Neural progenitor cell (in vitro differentiated cells): ENCODE measurements at regions not wholly inside any gene's neighbourhood (a gene's known extent, or its start where the extent isn't known, plus 50 kb on each side); places are given as distances from the start of the nearest gene placed in this dataset.

ENCODE experiments used
- DNase-seq: peaks from one replicate; pipeline ENCODE4 v3.0.0-alpha.2; 2016; ENCODE audit warnings: low spot score
- H2AFZ ChIP-seq: fragments of 200-600 bp; sonication (generic); replicated peaks from 2 replicates; pipeline ENCODE4 v1.6.1; 2016; ENCODE audit warnings: antibody characterized with exemption
- H3F3A ChIP-seq: fragments of 200-600 bp; sonication (generic); 2 replicates; pipeline ENCODE4 v1.6.1; 2016; ENCODE audit warnings: antibody characterized with exemption, low read depth
- H3K27ac ChIP-seq: fragments of 200-600 bp; sonication (generic); 2 replicates; pipeline ENCODE4 v1.5.1; 2016; ENCODE audit warnings: mild to moderate bottlenecking
- H3K27me3 ChIP-seq: fragments of 200-600 bp; sonication (generic); 2 replicates; pipeline ENCODE4 v1.6.1; 2016; ENCODE audit warnings: mild to moderate bottlenecking, moderate library complexity
- H3K36me3 ChIP-seq: fragments of 200-600 bp; sonication (generic); 2 replicates; pipeline ENCODE4 v1.5.1; 2016
- H3K4me1 ChIP-seq: fragments of 200-600 bp; sonication (generic); 2 replicates; pipeline ENCODE4 v1.6.1; 2016; ENCODE audit warnings: mixed run types
- H3K4me2 ChIP-seq: fragments of 200-600 bp; sonication (generic); 2 replicates; pipeline ENCODE4 v1.6.1; 2016
- H3K4me3 ChIP-seq: fragments of 200-600 bp; sonication (generic); 2 replicates; pipeline ENCODE4 v1.5.1; 2016
- H3K79me2 ChIP-seq: fragments of 200-600 bp; sonication (generic); 2 replicates; pipeline ENCODE4 v1.6.1; 2016; ENCODE audit warnings: low read depth
- H3K9ac ChIP-seq: fragments of 200-600 bp; sonication (generic); 2 replicates; pipeline ENCODE4 v1.6.1; 2016
- H3K9me3 ChIP-seq: fragments of 200-600 bp; sonication (generic); 2 replicates; pipeline ENCODE4 v1.5.1; 2016; ENCODE audit warnings: low read depth
- H4K20me1 ChIP-seq: fragments of 200-600 bp; sonication (generic); 2 replicates; pipeline ENCODE4 v1.6.1; 2016; ENCODE audit warnings: low read depth
- H3K27ac Mint-ChIP-seq: 3 replicates; pipeline ENCODE4 v1.8.0; 2021; ENCODE audit warnings: mixed read lengths
- H3K27me3 Mint-ChIP-seq: 2 replicates; pipeline ENCODE4 v1.8.0; 2022; ENCODE audit warnings: low read depth, mild to moderate bottlenecking, inconsistent platforms, moderate library complexity, mixed read lengths; ENCODE audit not compliant: insufficient read depth
- H3K36me3 Mint-ChIP-seq: 3 replicates; pipeline ENCODE4 v1.8.0; 2021; ENCODE audit warnings: mixed read lengths
- H3K4me1 Mint-ChIP-seq: 3 replicates; pipeline ENCODE4 v1.8.0; 2021; ENCODE audit warnings: mixed read lengths
- H3K4me3 Mint-ChIP-seq: 3 replicates; pipeline ENCODE4 v1.8.0; 2021; ENCODE audit warnings: mild to moderate bottlenecking, moderate library complexity, mixed read lengths
- H3K9me3 Mint-ChIP-seq: 3 replicates; pipeline ENCODE4 v1.8.0; 2020; ENCODE audit warnings: mixed read lengths
- CTCF ChIP-seq: fragments of 200-600 bp; sonication (generic); IDR thresholded peaks from 2 replicates; pipeline ENCODE4 v1.5.1; 2017; ENCODE audit warnings: antibody characterized with exemption, mild to moderate bottlenecking
- EZH2 ChIP-seq: fragments of 200-600 bp; sonication (generic); IDR thresholded peaks from 2 replicates; pipeline ENCODE4 v1.6.1; 2017; ENCODE audit warnings: antibody characterized with exemption, mild to moderate bottlenecking, moderate library complexity
- EZH2phosphoT487 ChIP-seq: fragments of 200-600 bp; sonication (generic); IDR thresholded peaks from 2 replicates; pipeline ENCODE4 v1.6.1; 2017; ENCODE audit warnings: antibody characterized with exemption

- Histone ChIP-seq H3K4me2 (no peak overlapping the region), H3K36me3 (no peaks in the 10 kb centered on the region), H4K20me1 (no peaks in the 10 kb centered on the region), H3K4me3 (no peak overlapping the region), H3F3A (no peaks in the 10 kb centered on the region), H3K27me3 (no peaks in the 10 kb centered on the region), H3K9me3 (no peaks in the 10 kb centered on the region), H2AFZ (no peak overlapping the region), H3K27ac (no peak overlapping the region), H3K4me1 (no peaks in the 10 kb centered on the region), H3K9ac (no peak overlapping the region), H3K79me2 (no peaks in the 10 kb centered on the region)
- no peak for TF ChIP-seq EZH2phosphoT487
- no peak for TF ChIP-seq CTCF
- no peak for TF ChIP-seq EZH2
- no peaks in the 10 kb centered on the region for H3K9me3 Mint-ChIP-seq
- H3K27ac Mint-ChIP-seq: no peak overlapping the region
- H3K4me3 Mint-ChIP-seq: no peak overlapping the region
- H3K27me3 Mint-ChIP-seq: no peaks in the 10 kb centered on the region
- DNase-seq: no peak
- no peaks in the 10 kb centered on the region for H3K36me3 Mint-ChIP-seq
- no peaks in the 10 kb centered on the region for H3K4me1 Mint-ChIP-seq
Measured at GRCh38 chr10:108822026-108822425, 1101.3 kb downstream of the XPNPEP1 start.

GRCh38 chr10:108819302-108819701, 1104.0 kb downstream of the XPNPEP1 start:
- Histone ChIP-seq H3K4me1 (no peaks in the 10 kb centered on the region), H3K4me2 (no peak overlapping the region), H3K27ac (no peak overlapping the region), H3K36me3 (no peaks in the 10 kb centered on the region), H2AFZ (no peak overlapping the region), H3K9me3 (no peaks in the 10 kb centered on the region), H3K79me2 (no peaks in the 10 kb centered on the region), H3F3A (no peaks in the 10 kb centered on the region), H3K27me3 (no peaks in the 10 kb centered on the region), H3K9ac (no peak overlapping the region), H4K20me1 (no peaks in the 10 kb centered on the region), H3K4me3 (no peak overlapping the region)
- no peaks in the 10 kb centered on the region for H3K36me3 Mint-ChIP-seq
- no peak overlapping the region for H3K27ac Mint-ChIP-seq
- no peaks in the 10 kb centered on the region for H3K4me1 Mint-ChIP-seq
- no peaks in the 10 kb centered on the region for H3K9me3 Mint-ChIP-seq
- no peak for TF ChIP-seq CTCF
- no peak for TF ChIP-seq EZH2
- no peak for TF ChIP-seq EZH2phosphoT487
- no peak for DNase-seq
- H3K27me3 Mint-ChIP-seq: no peaks in the 10 kb centered on the region
- no peak overlapping the region for H3K4me3 Mint-ChIP-seq

- no peaks in the 10 kb centered on the region for H3K9me3 ChIP-seq
- Mint-ChIP-seq H3K4me1 (no peaks in the 10 kb centered on the region), H3K9me3 (no peaks in the 10 kb centered on the region), H3K27ac (no peak overlapping the region), H3K36me3 (no peaks in the 10 kb centered on the region), H3K27me3 (no peaks in the 10 kb centered on the region), H3K4me3 (no peak overlapping the region)
- no peaks in the 10 kb centered on the region for H3K27me3 ChIP-seq
- H3K79me2 ChIP-seq: no peaks in the 10 kb centered on the region
- H3K36me3 ChIP-seq: no peaks in the 10 kb centered on the region
- no peak for DNase-seq
- H4K20me1 ChIP-seq: no peaks in the 10 kb centered on the region
- no peak overlapping the region for H2AFZ ChIP-seq
- no peak overlapping the region for H3K27ac ChIP-seq
- no peak for TF ChIP-seq CTCF
- no peak overlapping the region for H3K9ac ChIP-seq
- H3K4me3 ChIP-seq: no peak overlapping the region
- H3K4me2 ChIP-seq: no peak overlapping the region
- no peaks in the 10 kb centered on the region for H3K4me1 ChIP-seq
- no peaks in the 10 kb centered on the region for H3F3A ChIP-seq
Measured at GRCh38 chr10:108817584-108817983, 1105.7 kb downstream of the XPNPEP1 start.

GRCh38 chr10:108817135-108817534, 1106.2 kb downstream of the XPNPEP1 start:
- H3K36me3 Mint-ChIP-seq: no peaks in the 10 kb centered on the region
- H3K9me3 Mint-ChIP-seq: no peaks in the 10 kb centered on the region
- no peak overlapping the region for H3K4me3 Mint-ChIP-seq
- Histone ChIP-seq H3K27ac (no peak overlapping the region), H3K4me1 (no peaks in the 10 kb centered on the region), H3K9ac (no peak overlapping the region), H3K79me2 (no peaks in the 10 kb centered on the region), H3K9me3 (no peaks in the 10 kb centered on the region), H3K27me3 (no peaks in the 10 kb centered on the region), H2AFZ (no peak overlapping the region), H4K20me1 (no peaks in the 10 kb centered on the region), H3K4me3 (no peak overlapping the region), H3K36me3 (no peaks in the 10 kb centered on the region), H3F3A (no peaks in the 10 kb centered on the region), H3K4me2 (no peak overlapping the region)
- TF ChIP-seq EZH2: no peak
- TF ChIP-seq EZH2phosphoT487: no peak
- no peak for TF ChIP-seq CTCF
- H3K27me3 Mint-ChIP-seq: no peaks in the 10 kb centered on the region
- no peaks in the 10 kb centered on the region for H3K4me1 Mint-ChIP-seq
- H3K27ac Mint-ChIP-seq: no peak overlapping the region
- no peak for DNase-seq
